Stimulated activated CD4-positive, alpha-beta T cell treated with anti-CD3 and anti-CD28 coated beads, Interleukin-4, amount 100 ng/mL, for 1 hour (primary cell): ENCODE measurements at regions not wholly inside any gene's neighbourhood (a gene's known extent, or its start where the extent isn't known, plus 50 kb on each side); places are given as distances from the start of the nearest gene placed in this dataset.

Experiments
- DNase-seq: peaks from one replicate; pipeline ENCODE4 v3.0.0-alpha.2; 2020

- DNase-seq, result no peak
Measured at GRCh38 chr1:234972411-234973191, 156.0 kb downstream of the TOMM20 start.

GRCh38 chr1:234971586-234972297 is 156.9 kb downstream of the TOMM20 start:
- no peak for DNase-seq

- no peak for DNase-seq
Measured at GRCh38 chr1:234970731-234971476, 157.7 kb downstream of the TOMM20 start.

GRCh38 chr1:234970401-234970730 is 158.3 kb downstream of the TOMM20 start:
- DNase-seq, result no peak

- no peak for DNase-seq
Measured at GRCh38 chr1:234969581-234970400, 158.8 kb downstream of the TOMM20 start.

GRCh38 chr1:234969011-234969441 is 159.6 kb downstream of the TOMM20 start:
- DNase-seq, result no peak

- DNase-seq, result no peak
Measured at GRCh38 chr1:234968451-234968850, 160.2 kb downstream of the TOMM20 start.

GRCh38 chr1:234967121-234967520 is 161.5 kb downstream of the TOMM20 start:
- no peak for DNase-seq

- DNase-seq, result no peak
Measured at GRCh38 chr1:234965111-234965510, 163.5 kb downstream of the TOMM20 start.

- DNase-seq, result no peak
Measured at GRCh38 chr1:234963904-234964702, 164.5 kb downstream of the TOMM20 start.

- peak; percentile 86 for DNase-seq
Measured at GRCh38 chr1:234963180-234963903, 165.3 kb downstream of the TOMM20 start.

- DNase-seq, result no peak
Measured at GRCh38 chr1:234962340-234962989, 166.2 kb downstream of the TOMM20 start.

GRCh38 chr1:234961456-234962339 is 166.9 kb downstream of the TOMM20 start:
- no peak for DNase-seq

GRCh38 chr1:234960722-234961455 is 167.7 kb downstream of the TOMM20 start:
- no peak for DNase-seq

GRCh38 chr1:234958706-234959657 is 169.7 kb downstream of the TOMM20 start:
- DNase-seq, result no peak

- no peak for DNase-seq
Measured at GRCh38 chr1:234958066-234958705, 170.5 kb downstream of the TOMM20 start.
